GM12872 (cell line): ENCODE measurements at regions not wholly inside any gene's neighbourhood (a gene's known extent, or its start where the extent isn't known, plus 50 kb on each side); places are given as distances from the start of the nearest gene placed in this dataset.

Source experiments
- TF ChIP-seq, protein P1 (sequence below): IDR thresholded peaks from 3 replicates; pipeline ENCODE4 v1.5.1; 2011; ENCODE audit warnings: low read depth, mild to moderate bottlenecking, low read length, moderate library complexity; ENCODE audit not compliant: insufficient read depth

DNA sequence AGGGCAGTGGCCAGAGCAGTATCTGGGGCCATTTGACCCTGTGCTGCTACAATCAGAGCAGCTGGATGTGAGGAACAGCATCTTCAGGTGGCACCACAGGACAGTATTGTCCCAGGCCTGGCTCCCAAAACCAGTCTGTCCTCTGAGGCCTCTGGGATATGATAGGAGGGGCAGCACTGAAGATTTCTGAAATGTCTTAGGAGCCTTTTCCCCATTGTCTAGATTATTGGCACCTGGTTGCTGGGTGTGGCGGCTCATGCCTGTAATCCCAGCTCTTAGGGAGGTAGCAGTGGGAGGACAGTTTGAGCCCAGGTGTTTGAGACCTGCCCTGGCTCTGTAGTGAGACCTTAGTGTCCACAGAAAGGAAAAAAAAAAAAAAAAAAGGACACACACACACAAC, 137.6 kb upstream of the FOXN2 start:
- TF ChIP-seq, protein P1, sequence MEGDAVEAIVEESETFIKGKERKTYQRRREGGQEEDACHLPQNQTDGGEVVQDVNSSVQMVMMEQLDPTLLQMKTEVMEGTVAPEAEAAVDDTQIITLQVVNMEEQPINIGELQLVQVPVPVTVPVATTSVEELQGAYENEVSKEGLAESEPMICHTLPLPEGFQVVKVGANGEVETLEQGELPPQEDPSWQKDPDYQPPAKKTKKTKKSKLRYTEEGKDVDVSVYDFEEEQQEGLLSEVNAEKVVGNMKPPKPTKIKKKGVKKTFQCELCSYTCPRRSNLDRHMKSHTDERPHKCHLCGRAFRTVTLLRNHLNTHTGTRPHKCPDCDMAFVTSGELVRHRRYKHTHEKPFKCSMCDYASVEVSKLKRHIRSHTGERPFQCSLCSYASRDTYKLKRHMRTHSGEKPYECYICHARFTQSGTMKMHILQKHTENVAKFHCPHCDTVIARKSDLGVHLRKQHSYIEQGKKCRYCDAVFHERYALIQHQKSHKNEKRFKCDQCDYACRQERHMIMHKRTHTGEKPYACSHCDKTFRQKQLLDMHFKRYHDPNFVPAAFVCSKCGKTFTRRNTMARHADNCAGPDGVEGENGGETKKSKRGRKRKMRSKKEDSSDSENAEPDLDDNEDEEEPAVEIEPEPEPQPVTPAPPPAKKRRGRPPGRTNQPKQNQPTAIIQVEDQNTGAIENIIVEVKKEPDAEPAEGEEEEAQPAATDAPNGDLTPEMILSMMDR = no peak

DNA sequence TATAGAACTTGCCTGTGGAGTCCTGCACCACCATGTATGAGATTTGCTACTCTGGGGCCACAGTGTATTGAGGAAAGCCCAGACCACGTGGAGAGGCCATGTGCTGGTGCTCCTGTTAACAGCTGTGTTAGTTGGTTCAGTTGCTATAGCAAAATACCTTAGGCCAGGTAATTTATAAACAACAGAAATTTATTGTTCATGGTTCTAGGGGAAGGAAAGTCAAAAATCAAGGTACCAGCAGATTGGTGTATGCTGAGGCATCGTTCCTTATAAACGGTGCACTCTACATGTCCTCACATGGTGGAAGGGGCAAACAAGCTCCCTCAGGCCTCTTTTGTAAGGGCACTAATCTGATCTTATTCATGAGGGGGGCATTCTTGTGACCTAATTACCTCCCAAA, 135.9 kb upstream of the FOXN2 start:
- TF ChIP-seq, protein P1 = no peak

- TF ChIP-seq, protein P1 = no peak
These were observed 133.9 kb upstream of the FOXN2 start for GRCh38 chr2:48180557-48180956.

DNA sequence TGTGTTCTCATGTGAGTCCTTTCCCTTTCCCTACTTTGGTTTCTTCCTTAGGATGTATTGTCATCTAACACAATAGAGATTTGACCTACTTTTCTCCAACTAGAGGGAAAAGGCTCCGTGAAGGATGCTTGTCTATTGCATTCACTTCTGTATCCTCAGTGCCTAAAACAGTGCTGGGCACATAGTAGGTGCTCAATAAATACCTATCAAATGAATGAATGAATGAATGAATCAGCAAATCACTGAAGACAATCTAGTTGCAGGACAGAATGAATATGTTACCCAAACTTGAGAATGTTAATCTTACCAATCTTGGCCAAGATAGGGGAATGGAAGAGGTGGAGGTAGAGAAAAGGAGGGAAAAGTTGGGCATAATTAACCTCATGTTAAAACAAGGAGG, 131.2 kb upstream of the FOXN2 start:
- TF ChIP-seq, protein P1 = no peak

- TF ChIP-seq, protein P1 = no peak
These were observed 130.5 kb upstream of the FOXN2 start for GRCh38 chr2:48183991-48184390.

GRCh38 chr2:48187503-48187902, 127.0 kb upstream of the FOXN2 start:
- TF ChIP-seq, protein P1 = no peak

DNA sequence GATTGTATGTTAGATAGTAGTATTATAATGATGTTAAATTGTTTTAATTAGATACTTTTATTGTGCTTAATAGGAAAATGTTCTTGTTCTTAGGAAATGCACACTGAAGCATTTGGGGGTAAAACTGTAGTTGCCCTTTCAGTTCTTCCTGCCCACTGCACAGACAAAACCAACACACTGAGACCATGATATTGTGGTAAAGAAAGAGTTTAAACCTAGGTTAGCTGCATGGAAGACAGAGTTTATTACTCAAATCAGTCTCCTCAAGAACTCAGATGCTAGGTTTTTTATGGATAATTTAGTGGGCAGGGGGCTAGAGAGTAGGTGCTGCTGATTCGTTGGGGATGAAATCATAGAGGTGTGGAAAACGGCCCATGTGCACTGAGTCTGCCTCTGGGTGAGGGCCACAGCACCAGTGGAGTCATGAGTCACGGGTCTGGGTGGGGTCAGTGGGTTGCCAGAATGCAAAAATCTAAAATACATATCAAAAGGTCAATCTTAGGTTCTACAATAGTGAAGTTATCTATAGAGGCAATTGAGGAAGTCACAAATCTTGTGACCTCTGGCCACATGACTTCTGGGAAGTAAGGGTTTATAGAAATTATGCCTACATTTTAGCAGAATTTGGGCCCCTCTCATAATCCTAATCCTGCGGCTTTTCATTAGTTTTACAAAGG, 124.8 kb upstream of the FOXN2 start:
- TF ChIP-seq, protein P1 = no peak
